GM12878 (cell line): ENCODE measurements at regions not wholly inside any gene's neighbourhood (a gene's known extent, or its start where the extent isn't known, plus 50 kb on each side); places are given as distances from the start of the nearest gene placed in this dataset.

ENCODE experiments used
- CBX5 ChIP-seq: sonication (generic); IDR thresholded peaks from 2 replicates; pipeline ENCODE4 v1.6.1; 2016; ENCODE audit warnings: low read depth, moderate library complexity, mild to moderate bottlenecking, inconsistent platforms
- CHD1 ChIP-seq: IDR thresholded peaks from 2 replicates; pipeline ENCODE4 v1.6.1; 2012; ENCODE audit warnings: low read depth, low read length, improper control_type of control experiment
- EGR1 ChIP-seq, 2 experiments: IDR thresholded peaks; 1 replicate in 1 of 2; 2 replicates in 1 of 2; pipeline ENCODE4 v1.6.1; 2011 to 2012; ENCODE audit warnings: low read depth in 2 of 2, low read length in 2 of 2, borderline replicate concordance in 1 of 2, mild to moderate bottlenecking in 1 of 2, moderate library complexity in 1 of 2
- EZH2 ChIP-seq: IDR thresholded peaks from 2 replicates; pipeline ENCODE4 v1.6.1; 2012; ENCODE audit warnings: low read depth, mild to moderate bottlenecking, control low read depth, inconsistent platforms, low read length, borderline replicate concordance; ENCODE audit not compliant: control insufficient read depth
- JUND ChIP-seq: IDR thresholded peaks from 2 replicates; pipeline ENCODE4 v1.6.1; 2012; ENCODE audit warnings: low read depth, mild to moderate bottlenecking, low read length, improper control_type of control experiment, moderate library complexity
- LARP7 ChIP-seq: fragments of 450-650 bp; IDR thresholded peaks from 2 replicates; pipeline ENCODE4 v1.6.1; 2017; ENCODE audit warnings: mild to moderate bottlenecking
- NRF1 ChIP-seq: conservative IDR thresholded peaks from 2 replicates; pipeline ENCODE4 v1.6.1; 2011; ENCODE audit warnings: mild to moderate bottlenecking, low read depth, low read length, improper control_type of control experiment
- POLR2A ChIP-seq: IDR thresholded peaks from 2 replicates; pipeline ENCODE4 v1.6.1; 2011; ENCODE audit warnings: low read depth, mild to moderate bottlenecking, low read length
- SMAD1 ChIP-seq: fragments of 450-650 bp; IDR thresholded peaks from 2 replicates; pipeline ENCODE4 v1.6.1; 2018; ENCODE audit warnings: mild to moderate bottlenecking, low read depth; ENCODE audit not compliant: partially characterized antibody
- TF ChIP-seq, protein P1 (sequence below): fragments of 450-650 bp; formaldehyde crosslinking; IDR thresholded peaks from 2 replicates; pipeline ENCODE4 v1.4.0; 2022; ENCODE audit warnings: mild to moderate bottlenecking, moderate library complexity
- TF ChIP-seq, protein P2 (sequence below), 3 experiments: IDR thresholded peaks in 2 of 3; conservative IDR thresholded peaks in 1 of 3; 2 replicates each; pipeline ENCODE4 v1.5.1; 2011; ENCODE audit warnings: low read depth in 3 of 3, low read length in 3 of 3, mild to moderate bottlenecking in 3 of 3, control low read depth in 2 of 3, moderate library complexity in 2 of 3, inconsistent platforms in 1 of 3, mixed read lengths in 1 of 3; ENCODE audit not compliant: control insufficient read depth in 2 of 3, insufficient read depth in 1 of 3; ENCODE audit errors: extremely low read depth in 1 of 3
- TF ChIP-seq, protein P3 (sequence below): IDR thresholded peaks from 2 replicates; pipeline ENCODE4 v1.6.1; 2012; ENCODE audit warnings: mild to moderate bottlenecking, low read depth, low read length
- TF ChIP-seq, protein P4 (sequence below): IDR thresholded peaks from 2 replicates; pipeline ENCODE4 v1.6.1; 2011; ENCODE audit warnings: low read depth, mild to moderate bottlenecking, low read length, moderate library complexity, borderline replicate concordance; ENCODE audit errors: extremely low read depth

DNA sequence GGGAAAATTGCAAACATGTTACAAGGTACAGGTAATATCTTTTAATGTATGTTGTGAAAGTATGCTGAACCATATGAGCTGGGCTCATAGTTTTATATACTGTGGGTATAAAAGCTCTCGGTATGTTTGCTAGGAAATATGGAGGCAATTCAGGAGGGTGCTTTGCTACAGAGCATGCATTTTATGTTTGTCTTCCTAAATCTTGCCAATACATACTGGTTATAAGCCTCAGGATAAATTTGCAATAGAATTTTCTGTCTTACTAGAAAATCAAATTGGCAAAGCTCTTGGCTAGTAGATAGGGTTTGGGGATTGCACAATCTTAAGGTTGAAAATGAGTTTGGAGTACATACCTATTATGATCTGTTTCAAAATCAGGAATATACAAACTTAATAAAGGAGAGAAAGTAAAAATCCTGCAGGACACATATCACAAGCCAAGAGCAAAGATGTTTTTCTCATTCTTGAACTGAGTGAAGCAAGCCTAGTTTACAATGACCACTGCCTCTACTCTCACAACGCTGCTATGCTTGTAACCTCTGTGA lies 751.2 kb downstream of the HDGFL1 start:
- TF ChIP-seq NRF1, result no peak
- TF ChIP-seq EZH2, result no peak
- no peak for TF ChIP-seq SMAD1
- no peak for TF ChIP-seq JUND
- TF ChIP-seq, protein P1, sequence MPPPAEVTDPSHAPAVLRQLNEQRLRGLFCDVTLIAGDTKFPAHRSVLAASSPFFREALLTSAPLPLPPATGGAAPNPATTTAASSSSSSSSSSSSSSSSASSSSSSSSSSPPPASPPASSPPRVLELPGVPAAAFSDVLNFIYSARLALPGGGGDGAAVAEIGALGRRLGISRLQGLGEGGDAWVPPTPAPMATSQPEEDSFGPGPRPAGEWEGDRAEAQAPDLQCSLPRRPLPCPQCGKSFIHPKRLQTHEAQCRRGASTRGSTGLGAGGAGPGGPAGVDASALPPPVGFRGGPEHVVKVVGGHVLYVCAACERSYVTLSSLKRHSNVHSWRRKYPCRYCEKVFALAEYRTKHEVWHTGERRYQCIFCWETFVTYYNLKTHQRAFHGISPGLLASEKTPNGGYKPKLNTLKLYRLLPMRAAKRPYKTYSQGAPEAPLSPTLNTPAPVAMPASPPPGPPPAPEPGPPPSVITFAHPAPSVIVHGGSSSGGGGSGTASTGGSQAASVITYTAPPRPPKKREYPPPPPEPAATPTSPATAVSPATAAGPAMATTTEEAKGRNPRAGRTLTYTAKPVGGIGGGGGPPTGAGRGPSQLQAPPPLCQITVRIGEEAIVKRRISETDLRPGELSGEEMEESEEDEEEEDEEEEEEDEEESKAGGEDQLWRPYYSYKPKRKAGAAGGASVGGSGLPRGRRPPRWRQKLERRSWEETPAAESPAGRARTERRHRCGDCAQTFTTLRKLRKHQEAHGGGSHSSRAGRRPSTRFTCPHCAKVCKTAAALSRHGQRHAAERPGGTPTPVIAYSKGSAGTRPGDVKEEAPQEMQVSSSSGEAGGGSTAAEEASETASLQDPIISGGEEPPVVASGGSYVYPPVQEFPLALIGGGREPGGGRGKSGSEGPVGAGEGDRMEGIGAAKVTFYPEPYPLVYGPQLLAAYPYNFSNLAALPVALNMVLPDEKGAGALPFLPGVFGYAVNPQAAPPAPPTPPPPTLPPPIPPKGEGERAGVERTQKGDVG (CRISPR knock-in tag), result no peak
- no peak for TF ChIP-seq EGR1 (IDR thresholded peaks at IDR 0.05; ENCODE audit: borderline replicate concordance in 1 of 2, low read depth in 2 of 2, low read length in 2 of 2)
- TF ChIP-seq, protein P2, sequence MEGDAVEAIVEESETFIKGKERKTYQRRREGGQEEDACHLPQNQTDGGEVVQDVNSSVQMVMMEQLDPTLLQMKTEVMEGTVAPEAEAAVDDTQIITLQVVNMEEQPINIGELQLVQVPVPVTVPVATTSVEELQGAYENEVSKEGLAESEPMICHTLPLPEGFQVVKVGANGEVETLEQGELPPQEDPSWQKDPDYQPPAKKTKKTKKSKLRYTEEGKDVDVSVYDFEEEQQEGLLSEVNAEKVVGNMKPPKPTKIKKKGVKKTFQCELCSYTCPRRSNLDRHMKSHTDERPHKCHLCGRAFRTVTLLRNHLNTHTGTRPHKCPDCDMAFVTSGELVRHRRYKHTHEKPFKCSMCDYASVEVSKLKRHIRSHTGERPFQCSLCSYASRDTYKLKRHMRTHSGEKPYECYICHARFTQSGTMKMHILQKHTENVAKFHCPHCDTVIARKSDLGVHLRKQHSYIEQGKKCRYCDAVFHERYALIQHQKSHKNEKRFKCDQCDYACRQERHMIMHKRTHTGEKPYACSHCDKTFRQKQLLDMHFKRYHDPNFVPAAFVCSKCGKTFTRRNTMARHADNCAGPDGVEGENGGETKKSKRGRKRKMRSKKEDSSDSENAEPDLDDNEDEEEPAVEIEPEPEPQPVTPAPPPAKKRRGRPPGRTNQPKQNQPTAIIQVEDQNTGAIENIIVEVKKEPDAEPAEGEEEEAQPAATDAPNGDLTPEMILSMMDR (IDR thresholded peaks at IDR 0.05 in 2 of 3, conservative IDR thresholded peaks at IDR 0.05 in 1 of 3; ENCODE audit: control insufficient read depth in 2 of 3, extremely low read depth in 1 of 3, insufficient read depth in 1 of 3, low read depth in 3 of 3, low read length in 3 of 3), result no peak
- no peak for TF ChIP-seq POLR2A
- no peak for TF ChIP-seq CHD1
- TF ChIP-seq, protein P3, sequence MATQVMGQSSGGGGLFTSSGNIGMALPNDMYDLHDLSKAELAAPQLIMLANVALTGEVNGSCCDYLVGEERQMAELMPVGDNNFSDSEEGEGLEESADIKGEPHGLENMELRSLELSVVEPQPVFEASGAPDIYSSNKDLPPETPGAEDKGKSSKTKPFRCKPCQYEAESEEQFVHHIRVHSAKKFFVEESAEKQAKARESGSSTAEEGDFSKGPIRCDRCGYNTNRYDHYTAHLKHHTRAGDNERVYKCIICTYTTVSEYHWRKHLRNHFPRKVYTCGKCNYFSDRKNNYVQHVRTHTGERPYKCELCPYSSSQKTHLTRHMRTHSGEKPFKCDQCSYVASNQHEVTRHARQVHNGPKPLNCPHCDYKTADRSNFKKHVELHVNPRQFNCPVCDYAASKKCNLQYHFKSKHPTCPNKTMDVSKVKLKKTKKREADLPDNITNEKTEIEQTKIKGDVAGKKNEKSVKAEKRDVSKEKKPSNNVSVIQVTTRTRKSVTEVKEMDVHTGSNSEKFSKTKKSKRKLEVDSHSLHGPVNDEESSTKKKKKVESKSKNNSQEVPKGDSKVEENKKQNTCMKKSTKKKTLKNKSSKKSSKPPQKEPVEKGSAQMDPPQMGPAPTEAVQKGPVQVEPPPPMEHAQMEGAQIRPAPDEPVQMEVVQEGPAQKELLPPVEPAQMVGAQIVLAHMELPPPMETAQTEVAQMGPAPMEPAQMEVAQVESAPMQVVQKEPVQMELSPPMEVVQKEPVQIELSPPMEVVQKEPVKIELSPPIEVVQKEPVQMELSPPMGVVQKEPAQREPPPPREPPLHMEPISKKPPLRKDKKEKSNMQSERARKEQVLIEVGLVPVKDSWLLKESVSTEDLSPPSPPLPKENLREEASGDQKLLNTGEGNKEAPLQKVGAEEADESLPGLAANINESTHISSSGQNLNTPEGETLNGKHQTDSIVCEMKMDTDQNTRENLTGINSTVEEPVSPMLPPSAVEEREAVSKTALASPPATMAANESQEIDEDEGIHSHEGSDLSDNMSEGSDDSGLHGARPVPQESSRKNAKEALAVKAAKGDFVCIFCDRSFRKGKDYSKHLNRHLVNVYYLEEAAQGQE, result no peak
- no peak for TF ChIP-seq LARP7
- no peak for TF ChIP-seq CBX5
- TF ChIP-seq, protein P4, sequence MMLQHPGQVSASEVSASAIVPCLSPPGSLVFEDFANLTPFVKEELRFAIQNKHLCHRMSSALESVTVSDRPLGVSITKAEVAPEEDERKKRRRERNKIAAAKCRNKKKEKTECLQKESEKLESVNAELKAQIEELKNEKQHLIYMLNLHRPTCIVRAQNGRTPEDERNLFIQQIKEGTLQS, result no peak
